ENCODE measurements at regions not wholly inside any gene's neighbourhood (a gene's known extent, or its start where the extent isn't known, plus 50 kb on each side); places are given as distances from the start of the nearest gene placed in this dataset.

DNA sequence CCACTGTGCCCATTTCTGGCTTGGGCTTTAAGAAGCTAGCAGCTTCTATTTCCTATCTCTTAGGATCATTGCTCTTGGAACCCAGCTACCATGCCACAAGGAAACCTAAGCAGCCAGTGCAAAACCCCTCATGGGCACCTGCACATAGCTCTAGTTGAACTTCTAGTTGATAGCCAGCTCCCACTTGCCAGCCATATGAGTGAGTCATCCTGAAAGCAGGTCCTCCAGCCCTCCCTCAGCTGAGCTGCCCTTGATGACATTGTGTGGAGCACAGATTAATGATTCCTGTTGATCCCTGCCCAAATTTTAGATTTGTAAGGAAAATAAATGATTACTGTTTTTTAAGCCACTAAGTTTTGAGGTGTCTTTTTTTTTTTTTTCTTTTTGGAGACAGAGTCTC, 234.2 kb upstream of the FBXO33 start:
- Histone ChIP-seq H3K9me2 (ENCODE audit: insufficient read depth) (no peaks in the 10 kb centered on the region), H2AFZ (no peak overlapping the region), H3K79me2 (replicated peaks; ENCODE audit: insufficient read depth) (no peaks in the 10 kb centered on the region), H3K36me3 (ENCODE audit: insufficient read depth) (no peaks in the 10 kb centered on the region), H3F3A (replicated peaks; ENCODE audit: low read depth) (no peaks in the 10 kb centered on the region), H3K4me2 (no peak overlapping the region), H3K27me3 (ENCODE audit: insufficient read depth) (no peaks in the 10 kb centered on the region), H3K27ac (ENCODE audit: low read depth) (no peak overlapping the region), H3K4me1 (ENCODE audit: insufficient read depth) (no peaks in the 10 kb centered on the region), H4K20me1 (replicated peaks; ENCODE audit: insufficient read depth) (no peaks in the 10 kb centered on the region), H3K4me3 (no peak overlapping the region)
- H3K36me3 Mint-ChIP-seq (ENCODE audit: low read depth) = no peaks in the 10 kb centered on the region
- DNase-seq (ENCODE audit: low spot score) (no peak), ATAC-seq (no peak)
- H3K4me3 Mint-ChIP-seq = no peak overlapping the region
- TF ChIP-seq, protein P1, sequence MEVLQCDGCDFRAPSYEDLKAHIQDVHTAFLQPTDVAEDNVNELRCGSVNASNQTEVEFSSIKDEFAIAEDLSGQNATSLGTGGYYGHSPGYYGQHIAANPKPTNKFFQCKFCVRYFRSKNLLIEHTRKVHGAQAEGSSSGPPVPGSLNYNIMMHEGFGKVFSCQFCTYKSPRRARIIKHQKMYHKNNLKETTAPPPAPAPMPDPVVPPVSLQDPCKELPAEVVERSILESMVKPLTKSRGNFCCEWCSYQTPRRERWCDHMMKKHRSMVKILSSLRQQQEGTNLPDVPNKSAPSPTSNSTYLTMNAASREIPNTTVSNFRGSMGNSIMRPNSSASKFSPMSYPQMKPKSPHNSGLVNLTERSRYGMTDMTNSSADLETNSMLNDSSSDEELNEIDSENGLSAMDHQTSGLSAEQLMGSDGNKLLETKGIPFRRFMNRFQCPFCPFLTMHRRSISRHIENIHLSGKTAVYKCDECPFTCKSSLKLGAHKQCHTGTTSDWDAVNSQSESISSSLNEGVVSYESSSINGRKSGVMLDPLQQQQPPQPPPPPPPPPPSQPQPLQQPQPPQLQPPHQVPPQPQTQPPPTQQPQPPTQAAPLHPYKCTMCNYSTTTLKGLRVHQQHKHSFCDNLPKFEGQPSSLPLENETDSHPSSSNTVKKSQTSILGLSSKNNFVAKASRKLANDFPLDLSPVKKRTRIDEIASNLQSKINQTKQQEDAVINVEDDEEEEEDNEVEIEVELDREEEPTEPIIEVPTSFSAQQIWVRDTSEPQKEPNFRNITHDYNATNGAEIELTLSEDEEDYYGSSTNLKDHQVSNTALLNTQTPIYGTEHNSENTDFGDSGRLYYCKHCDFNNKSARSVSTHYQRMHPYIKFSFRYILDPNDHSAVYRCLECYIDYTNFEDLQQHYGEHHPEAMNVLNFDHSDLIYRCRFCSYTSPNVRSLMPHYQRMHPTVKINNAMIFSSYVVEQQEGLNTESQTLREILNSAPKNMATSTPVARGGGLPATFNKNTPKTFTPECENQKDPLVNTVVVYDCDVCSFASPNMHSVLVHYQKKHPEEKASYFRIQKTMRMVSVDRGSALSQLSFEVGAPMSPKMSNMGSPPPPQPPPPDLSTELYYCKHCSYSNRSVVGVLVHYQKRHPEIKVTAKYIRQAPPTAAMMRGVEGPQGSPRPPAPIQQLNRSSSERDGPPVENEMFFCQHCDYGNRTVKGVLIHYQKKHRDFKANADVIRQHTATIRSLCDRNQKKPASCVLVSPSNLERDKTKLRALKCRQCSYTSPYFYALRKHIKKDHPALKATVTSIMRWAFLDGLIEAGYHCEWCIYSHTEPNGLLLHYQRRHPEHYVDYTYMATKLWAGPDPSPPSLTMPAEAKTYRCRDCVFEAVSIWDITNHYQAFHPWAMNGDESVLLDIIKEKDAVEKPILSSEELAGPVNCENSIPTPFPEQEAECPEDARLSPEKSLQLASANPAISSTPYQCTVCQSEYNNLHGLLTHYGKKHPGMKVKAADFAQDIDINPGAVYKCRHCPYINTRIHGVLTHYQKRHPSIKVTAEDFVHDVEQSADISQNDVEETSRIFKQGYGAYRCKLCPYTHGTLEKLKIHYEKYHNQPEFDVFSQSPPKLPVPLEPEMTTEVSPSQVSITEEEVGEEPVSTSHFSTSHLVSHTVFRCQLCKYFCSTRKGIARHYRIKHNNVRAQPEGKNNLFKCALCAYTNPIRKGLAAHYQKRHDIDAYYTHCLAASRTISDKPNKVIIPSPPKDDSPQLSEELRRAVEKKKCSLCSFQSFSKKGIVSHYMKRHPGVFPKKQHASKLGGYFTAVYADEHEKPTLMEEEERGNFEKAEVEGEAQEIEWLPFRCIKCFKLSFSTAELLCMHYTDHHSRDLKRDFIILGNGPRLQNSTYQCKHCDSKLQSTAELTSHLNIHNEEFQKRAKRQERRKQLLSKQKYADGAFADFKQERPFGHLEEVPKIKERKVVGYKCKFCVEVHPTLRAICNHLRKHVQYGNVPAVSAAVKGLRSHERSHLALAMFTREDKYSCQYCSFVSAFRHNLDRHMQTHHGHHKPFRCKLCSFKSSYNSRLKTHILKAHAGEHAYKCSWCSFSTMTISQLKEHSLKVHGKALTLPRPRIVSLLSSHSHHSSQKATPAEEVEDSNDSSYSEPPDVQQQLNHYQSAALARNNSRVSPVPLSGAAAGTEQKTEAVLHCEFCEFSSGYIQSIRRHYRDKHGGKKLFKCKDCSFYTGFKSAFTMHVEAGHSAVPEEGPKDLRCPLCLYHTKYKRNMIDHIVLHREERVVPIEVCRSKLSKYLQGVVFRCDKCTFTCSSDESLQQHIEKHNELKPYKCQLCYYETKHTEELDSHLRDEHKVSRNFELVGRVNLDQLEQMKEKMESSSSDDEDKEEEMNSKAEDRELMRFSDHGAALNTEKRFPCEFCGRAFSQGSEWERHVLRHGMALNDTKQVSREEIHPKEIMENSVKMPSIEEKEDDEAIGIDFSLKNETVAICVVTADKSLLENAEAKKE (CRISPR knock-in tag; IDR thresholded peaks at IDR 0.05) = no peak
- TF ChIP-seq EZH2 (IDR thresholded peaks at IDR 0.05; ENCODE audit: low read depth, unreplicated experiment) (no peak), NANOG (IDR thresholded peaks at IDR 0.05; ENCODE audit: borderline replicate concordance) (no peak), ZNF114 (CRISPR knock-in tag; IDR thresholded peaks at IDR 0.05) (no peak), POLR2AphosphoS5 (IDR thresholded peaks at IDR 0.05; ENCODE audit: low read depth) (no peak), ZNF331 (CRISPR knock-in tag; IDR thresholded peaks at IDR 0.05; ENCODE audit: low read depth) (no peak), JUNB (IDR thresholded peaks at IDR 0.05; ENCODE audit: unreplicated experiment) (no peak), CREB1 (CRISPR knock-in tag; IDR thresholded peaks at IDR 0.05; ENCODE audit: low read depth) (no peak), EZH2phosphoT487 (IDR thresholded peaks at IDR 0.05; ENCODE audit: unreplicated experiment) (no peak), STAT1 (IDR thresholded peaks at IDR 0.05; ENCODE audit: unreplicated experiment) (no peak)
- TF ChIP-seq, protein P2, sequence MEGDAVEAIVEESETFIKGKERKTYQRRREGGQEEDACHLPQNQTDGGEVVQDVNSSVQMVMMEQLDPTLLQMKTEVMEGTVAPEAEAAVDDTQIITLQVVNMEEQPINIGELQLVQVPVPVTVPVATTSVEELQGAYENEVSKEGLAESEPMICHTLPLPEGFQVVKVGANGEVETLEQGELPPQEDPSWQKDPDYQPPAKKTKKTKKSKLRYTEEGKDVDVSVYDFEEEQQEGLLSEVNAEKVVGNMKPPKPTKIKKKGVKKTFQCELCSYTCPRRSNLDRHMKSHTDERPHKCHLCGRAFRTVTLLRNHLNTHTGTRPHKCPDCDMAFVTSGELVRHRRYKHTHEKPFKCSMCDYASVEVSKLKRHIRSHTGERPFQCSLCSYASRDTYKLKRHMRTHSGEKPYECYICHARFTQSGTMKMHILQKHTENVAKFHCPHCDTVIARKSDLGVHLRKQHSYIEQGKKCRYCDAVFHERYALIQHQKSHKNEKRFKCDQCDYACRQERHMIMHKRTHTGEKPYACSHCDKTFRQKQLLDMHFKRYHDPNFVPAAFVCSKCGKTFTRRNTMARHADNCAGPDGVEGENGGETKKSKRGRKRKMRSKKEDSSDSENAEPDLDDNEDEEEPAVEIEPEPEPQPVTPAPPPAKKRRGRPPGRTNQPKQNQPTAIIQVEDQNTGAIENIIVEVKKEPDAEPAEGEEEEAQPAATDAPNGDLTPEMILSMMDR (conservative IDR thresholded peaks at IDR 0.05; ENCODE audit: low read depth in 2 of 2) = no peak
- TF ChIP-seq, protein P3, sequence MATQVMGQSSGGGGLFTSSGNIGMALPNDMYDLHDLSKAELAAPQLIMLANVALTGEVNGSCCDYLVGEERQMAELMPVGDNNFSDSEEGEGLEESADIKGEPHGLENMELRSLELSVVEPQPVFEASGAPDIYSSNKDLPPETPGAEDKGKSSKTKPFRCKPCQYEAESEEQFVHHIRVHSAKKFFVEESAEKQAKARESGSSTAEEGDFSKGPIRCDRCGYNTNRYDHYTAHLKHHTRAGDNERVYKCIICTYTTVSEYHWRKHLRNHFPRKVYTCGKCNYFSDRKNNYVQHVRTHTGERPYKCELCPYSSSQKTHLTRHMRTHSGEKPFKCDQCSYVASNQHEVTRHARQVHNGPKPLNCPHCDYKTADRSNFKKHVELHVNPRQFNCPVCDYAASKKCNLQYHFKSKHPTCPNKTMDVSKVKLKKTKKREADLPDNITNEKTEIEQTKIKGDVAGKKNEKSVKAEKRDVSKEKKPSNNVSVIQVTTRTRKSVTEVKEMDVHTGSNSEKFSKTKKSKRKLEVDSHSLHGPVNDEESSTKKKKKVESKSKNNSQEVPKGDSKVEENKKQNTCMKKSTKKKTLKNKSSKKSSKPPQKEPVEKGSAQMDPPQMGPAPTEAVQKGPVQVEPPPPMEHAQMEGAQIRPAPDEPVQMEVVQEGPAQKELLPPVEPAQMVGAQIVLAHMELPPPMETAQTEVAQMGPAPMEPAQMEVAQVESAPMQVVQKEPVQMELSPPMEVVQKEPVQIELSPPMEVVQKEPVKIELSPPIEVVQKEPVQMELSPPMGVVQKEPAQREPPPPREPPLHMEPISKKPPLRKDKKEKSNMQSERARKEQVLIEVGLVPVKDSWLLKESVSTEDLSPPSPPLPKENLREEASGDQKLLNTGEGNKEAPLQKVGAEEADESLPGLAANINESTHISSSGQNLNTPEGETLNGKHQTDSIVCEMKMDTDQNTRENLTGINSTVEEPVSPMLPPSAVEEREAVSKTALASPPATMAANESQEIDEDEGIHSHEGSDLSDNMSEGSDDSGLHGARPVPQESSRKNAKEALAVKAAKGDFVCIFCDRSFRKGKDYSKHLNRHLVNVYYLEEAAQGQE (IDR thresholded peaks at IDR 0.05; ENCODE audit: unreplicated experiment) = no peak
- TF ChIP-seq, protein P4, sequence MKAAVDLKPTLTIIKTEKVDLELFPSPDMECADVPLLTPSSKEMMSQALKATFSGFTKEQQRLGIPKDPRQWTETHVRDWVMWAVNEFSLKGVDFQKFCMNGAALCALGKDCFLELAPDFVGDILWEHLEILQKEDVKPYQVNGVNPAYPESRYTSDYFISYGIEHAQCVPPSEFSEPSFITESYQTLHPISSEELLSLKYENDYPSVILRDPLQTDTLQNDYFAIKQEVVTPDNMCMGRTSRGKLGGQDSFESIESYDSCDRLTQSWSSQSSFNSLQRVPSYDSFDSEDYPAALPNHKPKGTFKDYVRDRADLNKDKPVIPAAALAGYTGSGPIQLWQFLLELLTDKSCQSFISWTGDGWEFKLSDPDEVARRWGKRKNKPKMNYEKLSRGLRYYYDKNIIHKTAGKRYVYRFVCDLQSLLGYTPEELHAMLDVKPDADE (IDR thresholded peaks at IDR 0.05) = no peak
- no peaks in the 10 kb centered on the region for H3K27me3 Mint-ChIP-seq (ENCODE audit: insufficient read depth, low read depth, poor library complexity)
- H3K27ac Mint-ChIP-seq = no peak overlapping the region
- peaks cover 8% of the 10 kb centered on the region for H3K4me1 Mint-ChIP-seq
- no peaks in the 10 kb centered on the region for H3K9me3 Mint-ChIP-seq

All from GM23338 (cell line).